GM21447 (cell line): ENCODE measurements at regions not wholly inside any gene's neighbourhood (a gene's known extent, or its start where the extent isn't known, plus 50 kb on each side); places are given as distances from the start of the nearest gene placed in this dataset.
"Not testable (repeated sequence)": the region's sequence is repeated elsewhere in the genome, so short reads cannot be mapped to it uniquely, and the experiment has no call there.

Experiments
- ATAC-seq: cut with Tn5 transposase; IDR thresholded peaks from one replicate; pipeline ENCODE4 v1.9.1; 2021; ENCODE audit not compliant: unreplicated experiment

DNA sequence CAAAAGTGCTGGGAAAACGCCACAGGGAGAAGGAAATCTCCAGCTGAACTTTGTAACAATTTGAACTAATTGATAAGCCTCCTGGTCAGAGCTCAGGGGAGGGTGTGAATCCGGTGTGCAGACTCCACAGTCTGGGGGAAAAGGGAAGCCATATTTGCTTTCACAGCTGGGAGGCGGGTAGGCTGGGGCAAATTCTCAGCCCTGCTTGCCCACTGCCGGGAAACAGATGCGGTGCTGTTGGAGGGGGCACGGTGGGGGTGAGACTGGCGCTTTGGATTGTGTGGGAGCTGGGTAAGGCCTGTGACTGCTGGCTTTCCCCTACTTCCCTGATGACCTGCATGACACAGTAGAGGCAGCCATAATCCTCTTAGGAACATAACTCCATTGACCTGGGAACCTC, 134.8 kb downstream of the ADCYAP1 start:
- ATAC-seq: no peak

DNA sequence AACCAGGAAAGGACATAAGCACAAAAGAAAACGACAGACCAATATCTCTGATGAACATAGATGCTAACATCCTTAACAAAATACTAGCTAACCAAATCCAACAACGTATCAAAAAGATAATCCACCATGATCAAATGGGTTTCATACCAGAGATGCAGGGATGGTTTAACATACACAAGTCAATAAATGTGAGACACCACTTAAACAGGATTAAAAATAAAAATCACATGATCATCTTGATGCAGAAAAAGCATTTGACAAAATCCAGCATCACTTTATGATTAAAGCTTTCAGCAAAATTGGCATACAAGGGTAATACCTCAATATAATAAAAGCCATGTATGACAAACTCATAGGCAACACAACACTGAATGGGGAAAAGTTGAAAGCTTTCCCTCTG, 138.4 kb downstream of the ADCYAP1 start:
- not testable (repeated sequence) for ATAC-seq

DNA sequence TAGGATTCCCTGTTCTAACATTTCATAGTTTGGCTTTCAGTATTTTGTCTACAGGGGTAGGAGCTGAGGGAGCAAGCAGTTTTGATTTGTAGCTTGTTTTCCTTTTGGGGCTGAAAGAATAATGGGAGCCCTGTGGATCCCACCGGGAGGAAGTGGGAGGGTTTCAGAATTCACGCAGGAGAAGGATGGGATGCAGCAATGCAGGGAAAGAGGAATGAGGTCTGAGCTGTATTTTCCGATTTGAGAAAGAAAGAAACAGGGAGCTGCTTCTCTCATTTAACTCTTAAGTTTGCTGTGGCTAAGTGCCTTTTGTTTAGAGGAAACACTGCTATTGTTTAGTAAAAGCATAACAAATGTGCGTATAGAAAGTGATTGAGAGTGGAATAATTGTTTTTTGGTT, 141.0 kb downstream of the ADCYAP1 start:
- ATAC-seq: no peak

DNA sequence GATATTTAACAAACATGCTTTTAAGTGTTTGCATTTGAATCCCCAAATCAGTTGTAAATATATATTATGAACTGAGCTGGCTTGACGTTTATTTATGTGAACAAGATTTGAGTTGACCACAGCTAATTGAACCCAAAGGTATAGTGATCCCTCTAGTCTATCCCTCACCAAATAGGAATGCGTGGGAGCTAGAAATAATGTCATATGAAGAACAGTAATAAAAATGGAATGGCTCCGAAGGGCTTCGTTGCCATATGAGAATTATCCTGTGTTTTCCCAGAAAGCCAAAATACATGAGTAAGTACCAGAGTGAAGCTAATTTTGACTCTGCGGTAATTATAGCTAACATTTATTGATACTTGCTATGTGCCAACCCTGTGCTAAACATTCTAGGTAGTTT, 142.7 kb downstream of the ADCYAP1 start:
- ATAC-seq: no peak

DNA sequence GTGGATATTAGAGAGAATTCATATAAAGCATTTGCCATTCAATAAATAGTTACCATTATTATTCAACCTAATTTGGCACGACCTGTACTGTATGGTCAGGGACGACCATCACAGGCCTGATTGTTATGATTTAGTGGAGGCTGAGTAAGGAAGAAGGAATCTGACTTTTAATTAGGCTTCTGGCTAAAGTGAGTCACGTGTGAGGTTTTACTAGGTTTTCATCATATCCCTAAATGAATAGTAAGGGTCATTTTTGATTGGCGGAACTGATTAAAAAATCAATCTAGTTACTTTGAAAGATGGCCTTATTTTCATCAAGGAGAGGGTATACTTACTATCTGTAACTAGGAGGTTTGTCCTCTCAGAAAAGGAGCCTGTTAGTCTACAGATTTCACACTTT, 143.4 kb downstream of the ADCYAP1 start:
- no peak for ATAC-seq

DNA sequence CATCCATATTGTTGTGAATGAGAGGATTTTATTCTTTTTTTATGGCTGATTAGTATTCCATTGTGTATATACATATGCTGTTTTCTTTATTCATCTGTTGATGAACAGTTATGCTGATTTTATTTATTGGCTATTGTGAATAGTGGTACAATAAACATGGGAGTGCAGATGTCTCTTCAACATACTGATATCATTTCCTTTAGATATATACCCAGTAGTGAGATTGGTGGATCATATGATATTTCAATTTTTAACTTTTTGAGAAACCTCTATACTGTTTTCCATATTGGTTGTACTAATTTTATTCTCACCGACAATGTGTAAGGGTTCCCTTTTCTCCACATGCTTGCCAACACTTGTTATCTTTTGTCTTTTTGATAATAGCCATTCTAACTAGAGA, 144.5 kb downstream of the ADCYAP1 start:
- no peak for ATAC-seq

DNA sequence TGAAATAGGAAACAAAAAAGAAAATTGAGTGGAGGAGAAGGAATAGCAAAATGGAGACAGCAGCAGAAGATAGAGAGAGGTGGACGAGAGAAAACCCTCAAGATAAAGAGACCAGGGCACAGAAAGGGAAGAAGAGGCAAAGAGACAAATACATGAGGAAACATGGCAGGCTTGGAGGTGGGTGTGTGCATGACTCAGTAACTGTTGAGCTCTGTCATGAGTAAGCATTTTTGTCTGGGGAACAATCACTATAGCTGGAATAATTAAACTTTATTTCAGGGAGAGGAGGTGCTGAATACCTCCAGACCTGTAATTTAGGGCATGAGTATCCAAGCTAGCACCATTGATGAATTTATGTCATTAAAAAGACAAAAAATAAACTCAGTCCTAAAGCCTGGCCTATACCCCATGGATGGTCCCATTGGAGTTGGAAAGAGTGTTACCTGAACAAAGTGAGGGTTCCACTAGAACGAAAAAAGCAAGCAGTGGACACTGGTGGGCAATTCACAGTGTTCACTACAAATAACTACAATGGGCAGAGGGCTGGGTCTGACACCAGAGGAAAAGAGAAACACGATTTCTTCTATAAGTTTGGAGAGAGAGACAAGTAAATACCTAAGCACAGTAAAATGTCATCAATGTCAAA, 145.5 kb downstream of the ADCYAP1 start:
- ATAC-seq: no peak

DNA sequence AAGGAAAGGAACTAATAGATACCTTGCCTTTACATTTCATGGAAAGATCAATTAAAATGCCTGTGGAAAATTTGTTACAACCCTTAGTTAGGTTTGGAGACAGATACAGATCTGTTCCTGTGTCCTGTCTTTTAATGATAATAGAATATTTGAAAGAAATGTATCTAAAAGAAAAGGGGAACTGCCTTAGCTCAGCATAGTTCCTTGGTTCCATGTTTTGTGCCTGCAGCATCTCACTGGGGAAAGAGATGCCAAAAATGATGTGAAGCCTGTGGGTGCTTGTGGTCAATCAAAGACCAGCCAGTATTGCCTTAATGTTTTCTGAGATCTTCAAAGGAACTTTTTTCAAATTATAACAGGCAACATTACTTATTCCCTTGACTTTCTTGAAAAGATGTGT, 147.6 kb downstream of the ADCYAP1 start:
- ATAC-seq: no peak

DNA sequence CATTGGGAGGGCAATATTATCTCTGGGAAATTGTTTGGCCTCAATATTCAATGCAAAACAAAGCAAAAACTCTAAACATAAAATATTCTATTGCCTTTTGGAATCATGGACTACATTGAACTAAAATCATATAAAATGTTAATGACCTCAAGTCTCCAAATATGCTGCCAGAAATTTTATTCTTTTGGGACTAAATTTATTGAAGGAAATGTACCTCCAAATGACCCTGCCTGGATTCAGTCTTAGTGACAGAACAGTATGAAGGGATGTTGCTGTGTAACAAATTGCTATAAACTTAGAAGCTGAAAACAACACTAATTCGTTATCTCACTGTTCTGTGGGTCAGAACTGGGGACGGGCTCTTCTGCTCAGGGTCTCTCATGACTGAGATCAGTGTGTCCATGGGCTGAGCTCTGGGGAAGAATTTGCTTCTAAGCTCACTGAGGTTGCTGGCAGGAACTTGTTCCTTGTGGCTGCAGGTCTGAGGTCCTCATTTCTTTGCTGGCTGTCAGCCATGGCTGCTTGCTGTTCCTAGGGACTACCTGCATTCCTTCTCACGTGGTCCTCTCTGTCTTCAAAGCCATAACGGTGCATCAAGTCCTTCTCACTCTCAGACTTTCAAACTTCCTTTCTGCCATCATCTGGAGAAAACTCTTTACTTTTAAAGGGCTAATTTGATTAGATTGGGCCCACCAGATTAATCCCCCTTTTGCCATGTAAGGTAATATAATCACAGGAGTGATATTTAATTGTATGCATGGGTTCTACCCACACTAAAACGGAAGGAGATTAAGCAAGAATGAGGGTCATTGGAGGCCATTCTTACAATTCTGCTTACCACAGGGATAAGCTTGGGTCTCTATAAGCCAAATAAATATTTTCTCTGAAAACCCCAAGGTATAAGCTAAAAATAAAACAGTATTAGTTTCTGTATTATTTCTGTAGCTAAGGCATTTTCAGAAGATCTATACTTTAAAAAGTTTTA, 149.0 kb downstream of the ADCYAP1 start:
- no peak for ATAC-seq

DNA sequence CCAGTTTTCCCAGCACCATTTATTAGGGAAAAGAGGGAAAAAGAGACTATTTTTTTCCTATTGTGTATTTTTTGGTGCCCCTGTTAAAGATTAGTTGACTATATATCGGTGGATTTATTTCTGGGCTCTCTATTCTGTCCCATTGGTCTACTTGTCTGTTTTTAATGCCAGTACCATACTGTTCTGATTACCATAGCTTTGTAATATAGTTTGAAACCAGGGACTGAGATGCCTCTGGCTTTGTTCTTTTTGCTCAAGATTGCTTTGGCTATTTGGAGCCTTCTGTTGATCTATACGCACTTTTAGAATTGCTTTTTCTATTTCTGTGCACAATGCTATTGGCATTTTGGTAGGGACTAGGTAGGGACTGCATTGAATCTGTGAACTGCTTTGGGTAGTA, 151.7 kb downstream of the ADCYAP1 start:
- ATAC-seq: no peak

DNA sequence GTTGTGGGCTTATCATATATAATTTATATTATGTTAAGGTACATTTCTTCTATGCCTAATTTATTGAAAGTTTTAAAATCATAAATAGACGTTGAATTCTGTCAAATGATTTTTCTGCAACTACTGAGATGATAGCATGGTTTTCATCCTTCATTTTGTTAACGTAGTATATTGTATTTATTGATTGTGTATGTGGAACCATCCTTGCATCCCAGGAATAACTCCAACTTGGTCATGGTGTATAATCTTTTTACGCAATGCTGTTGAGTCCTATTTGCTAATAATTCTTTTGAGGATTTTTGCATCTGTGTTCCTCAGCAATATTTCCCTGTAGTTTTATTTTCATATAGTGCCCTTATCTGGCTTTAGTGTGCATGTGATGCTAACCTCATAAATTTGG, 152.7 kb downstream of the ADCYAP1 start:
- no peak for ATAC-seq

DNA sequence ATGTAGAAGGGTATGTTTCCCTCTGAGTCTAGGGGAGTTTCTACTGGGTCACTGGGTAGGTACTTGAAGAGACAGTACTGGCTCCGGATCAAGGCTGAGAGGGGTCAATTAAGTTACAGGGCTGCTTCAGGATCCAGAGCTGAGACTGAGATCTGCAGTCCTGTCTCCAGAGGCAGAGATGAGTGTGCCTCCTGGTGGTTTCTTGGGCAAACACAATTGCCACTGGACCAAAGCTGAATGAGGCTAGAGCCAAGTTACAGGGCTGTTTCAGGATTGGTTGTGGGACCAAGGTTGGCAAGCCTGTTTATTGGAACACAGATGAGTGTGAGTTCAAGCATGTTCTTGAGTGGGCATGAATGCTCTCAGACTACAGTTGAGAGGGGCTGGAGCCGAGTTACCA, 157.9 kb downstream of the ADCYAP1 start:
- no peak for ATAC-seq

DNA sequence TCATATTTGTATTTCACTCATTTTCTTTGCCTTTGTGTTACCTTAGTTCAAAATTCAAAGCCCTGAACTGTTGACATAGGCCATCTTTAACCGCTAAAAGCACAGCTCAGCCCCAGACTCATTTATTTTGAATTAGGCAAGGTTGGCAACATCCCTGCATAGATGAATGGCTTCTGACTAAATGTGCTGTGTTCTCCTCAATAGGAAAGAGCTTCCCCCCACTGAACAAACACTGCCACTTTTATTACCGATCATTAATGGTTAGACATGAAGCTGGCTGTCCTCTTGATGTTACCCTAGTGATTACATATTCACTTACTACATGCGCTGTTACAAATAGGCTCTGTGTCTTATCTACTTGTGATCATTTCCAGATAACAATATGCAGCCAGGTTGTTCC, 170.7 kb downstream of the ADCYAP1 start:
- ATAC-seq: no peak

DNA sequence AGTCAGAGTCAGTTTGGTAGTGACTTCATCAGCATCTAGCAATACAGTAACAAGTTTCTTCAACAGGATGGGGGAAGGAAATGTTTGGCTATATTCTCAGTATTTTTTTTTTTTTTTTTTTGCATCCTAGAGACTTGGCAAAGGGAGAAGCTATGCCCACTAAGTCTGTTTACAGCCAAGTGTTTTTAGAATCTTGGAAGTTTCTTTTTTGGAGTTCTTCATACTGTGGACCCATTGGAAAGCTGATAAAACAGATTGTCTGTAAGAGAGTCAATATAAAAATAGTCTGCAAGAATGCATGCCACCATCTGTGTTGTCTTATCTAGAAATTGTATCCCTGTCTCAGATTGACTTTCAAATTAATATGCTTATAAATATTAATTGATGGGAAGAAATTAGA, 171.2 kb downstream of the ADCYAP1 start:
- ATAC-seq: no peak

DNA sequence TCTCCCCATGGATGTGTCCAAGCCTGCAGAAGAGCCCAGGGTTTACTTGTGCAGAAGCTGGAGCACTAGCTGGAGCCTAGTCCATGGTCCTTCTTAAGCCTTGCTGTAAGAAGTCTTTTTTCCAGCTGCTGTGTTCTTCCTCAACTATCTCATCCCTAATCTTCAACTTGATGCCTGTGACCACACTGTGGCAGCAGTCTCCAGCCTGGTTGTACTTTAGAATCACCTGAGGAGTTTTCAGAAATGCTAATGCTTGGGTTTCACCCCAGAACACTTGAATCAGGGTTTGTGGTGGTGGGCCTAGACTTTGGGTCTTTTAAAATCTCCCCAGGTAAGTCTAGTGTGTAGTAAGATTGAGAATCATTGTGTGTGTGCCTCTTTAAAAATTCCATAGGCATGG, 173.6 kb downstream of the ADCYAP1 start:
- no peak for ATAC-seq

DNA sequence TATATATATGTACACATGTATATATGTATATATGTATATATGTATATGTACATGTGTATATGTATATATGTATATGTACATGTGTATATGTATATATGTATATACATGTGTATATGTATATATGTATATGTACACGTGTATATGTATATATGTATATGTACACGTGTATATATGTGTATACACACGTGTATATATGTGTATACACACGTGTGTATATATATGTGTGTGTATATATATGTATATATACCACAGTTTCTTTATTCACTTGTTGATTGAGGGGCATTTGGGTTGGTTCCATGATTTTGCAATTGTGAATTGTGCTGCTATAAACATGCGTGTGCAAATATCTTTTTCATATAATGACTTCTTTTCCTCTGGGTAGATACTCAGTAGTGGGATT, 179.0 kb downstream of the ADCYAP1 start:
- ATAC-seq: not testable (repeated sequence)

DNA sequence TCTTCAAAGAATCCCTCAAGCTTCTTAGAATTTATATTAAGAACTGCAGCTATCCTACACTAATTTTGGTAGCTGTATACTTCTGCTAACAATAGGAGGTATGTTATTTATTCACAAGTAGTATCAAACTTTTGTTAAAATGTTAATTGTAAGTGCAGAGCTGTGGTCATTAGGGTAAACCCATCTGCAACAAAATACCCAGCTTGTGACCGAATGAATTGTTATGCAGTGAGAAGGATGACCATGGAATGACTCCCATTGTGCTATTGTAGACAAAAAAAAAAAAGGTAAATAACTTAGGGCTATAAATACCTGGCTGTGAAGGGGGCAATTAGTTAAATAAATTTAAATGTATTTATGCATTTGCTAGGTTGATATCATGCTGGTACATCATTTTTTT, 186.1 kb downstream of the ADCYAP1 start:
- ATAC-seq: no peak

DNA sequence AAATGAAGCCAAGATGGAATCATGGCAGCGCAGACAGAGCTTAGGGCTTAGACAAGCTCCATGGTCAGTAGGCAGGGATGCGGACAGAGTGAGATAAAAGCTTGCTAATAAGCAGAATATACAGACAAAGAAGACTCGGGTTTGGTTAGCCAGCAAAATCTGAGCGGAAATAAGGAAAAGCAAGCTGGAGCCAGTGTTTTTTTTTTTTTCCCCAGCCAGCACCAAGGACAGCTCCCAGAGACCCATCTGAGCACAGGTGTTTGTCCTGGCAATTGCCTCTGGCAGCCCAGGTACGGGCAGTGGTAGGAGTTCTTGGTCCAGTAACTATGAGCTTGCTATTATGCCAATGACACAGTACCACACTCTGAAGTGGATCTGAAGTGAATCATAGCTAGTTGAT, 187.6 kb downstream of the ADCYAP1 start:
- no peak for ATAC-seq

DNA sequence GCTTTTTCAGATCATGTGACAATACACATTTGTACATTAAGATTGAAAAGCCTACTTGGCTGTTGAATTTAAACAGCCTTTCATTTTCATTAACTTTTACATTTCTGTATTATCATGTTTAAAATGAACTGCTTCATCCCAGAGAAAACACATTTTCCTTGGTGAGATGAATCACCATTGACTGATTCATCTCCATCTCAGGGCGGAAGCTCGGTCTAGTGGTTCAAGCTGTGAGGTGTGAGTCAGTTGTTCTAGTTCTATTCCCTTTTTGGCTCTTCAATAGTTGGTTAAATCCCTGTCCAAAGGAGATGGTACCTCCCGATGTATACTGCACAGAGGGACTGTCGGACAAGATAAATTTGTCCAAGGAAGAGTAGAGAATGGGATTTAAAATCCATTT, 189.7 kb downstream of the ADCYAP1 start:
- no peak for ATAC-seq

DNA sequence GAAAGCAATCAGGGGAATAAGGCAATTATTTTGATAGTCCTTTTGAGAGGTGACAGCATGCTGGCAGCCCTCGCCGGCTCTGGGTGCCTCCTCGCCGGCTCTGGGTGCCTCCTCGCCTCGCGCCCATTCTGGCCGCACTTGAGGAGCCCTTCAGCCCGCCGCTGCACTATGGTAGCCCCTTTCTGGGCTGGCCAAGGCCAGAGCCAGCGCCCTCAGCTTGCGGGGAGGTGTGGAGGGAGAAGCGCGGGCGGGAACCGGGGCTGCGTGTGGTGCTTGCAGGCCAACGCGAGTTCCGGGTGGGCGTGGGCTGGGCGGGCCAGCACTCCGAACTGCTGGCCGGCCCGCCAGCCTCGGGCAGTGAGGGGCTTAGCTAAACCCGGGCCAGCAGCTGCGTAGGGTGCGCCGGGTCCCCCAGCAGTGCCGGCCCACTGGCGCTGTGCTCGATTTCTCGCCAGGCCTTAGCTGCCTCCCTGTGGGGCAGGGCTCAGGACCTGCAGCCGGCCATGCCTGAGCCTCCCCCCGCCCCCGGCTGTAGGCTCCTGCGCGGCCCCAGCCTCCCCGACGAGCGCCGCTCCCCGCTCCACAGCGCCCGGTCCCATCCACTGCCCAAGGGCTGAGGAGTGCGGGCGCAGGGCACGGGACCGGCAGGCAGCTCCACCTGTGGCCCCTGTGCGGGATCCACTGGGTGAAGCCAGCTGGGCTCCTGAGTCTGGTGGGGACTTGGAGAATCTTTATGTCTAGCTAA, 193.5 kb downstream of the ADCYAP1 start:
- ATAC-seq: not testable (repeated sequence)

DNA sequence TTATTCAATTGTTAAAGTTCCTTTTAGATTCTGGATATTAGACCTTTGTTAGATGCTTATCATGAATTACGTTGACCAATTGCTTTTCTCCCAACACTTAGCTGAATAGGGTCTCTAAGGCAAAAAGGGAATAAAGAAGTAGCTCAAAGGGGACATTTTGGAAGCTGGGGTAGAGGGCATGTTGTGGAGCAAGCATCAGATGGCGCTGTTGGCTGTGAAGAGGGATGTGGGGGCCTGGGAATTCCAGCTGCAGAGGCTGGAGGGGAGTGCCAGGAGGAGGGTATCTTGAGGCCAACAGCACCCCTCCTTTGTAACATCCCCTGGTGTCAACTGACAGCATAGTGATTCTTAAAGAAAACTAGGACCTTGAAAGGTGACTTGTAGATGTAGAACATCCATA, 198.2 kb downstream of the ADCYAP1 start:
- no peak for ATAC-seq

DNA sequence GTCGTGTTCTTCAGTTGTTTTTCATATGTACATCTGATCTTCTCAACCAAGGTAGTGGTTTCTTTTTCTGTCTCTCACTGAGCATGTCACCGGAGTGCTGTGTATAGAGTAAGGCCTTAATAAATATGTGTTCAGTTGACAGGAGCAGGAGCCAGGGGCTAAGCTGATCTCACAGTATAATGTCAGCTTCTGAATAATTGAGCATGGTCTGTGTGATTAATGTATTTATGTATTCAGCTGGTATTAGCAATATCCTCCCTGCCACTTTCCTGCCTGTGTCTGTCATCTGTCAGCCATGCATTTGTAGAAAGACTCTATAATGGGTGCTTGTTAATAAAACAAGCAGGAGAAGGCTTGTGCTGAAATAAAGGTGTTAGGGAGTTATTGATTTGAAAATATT, 198.9 kb downstream of the ADCYAP1 start:
- ATAC-seq: no peak
